ENCODE measurements at regions not wholly inside any gene's neighbourhood (a gene's known extent, or its start where the extent isn't known, plus 50 kb on each side); places are given as distances from the start of the nearest gene placed in this dataset.

- TF ChIP-seq, protein P1, sequence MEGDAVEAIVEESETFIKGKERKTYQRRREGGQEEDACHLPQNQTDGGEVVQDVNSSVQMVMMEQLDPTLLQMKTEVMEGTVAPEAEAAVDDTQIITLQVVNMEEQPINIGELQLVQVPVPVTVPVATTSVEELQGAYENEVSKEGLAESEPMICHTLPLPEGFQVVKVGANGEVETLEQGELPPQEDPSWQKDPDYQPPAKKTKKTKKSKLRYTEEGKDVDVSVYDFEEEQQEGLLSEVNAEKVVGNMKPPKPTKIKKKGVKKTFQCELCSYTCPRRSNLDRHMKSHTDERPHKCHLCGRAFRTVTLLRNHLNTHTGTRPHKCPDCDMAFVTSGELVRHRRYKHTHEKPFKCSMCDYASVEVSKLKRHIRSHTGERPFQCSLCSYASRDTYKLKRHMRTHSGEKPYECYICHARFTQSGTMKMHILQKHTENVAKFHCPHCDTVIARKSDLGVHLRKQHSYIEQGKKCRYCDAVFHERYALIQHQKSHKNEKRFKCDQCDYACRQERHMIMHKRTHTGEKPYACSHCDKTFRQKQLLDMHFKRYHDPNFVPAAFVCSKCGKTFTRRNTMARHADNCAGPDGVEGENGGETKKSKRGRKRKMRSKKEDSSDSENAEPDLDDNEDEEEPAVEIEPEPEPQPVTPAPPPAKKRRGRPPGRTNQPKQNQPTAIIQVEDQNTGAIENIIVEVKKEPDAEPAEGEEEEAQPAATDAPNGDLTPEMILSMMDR (IDR thresholded peaks at IDR 0.05 in 8 of 11, conservative IDR thresholded peaks at IDR 0.05 in 3 of 11), result no peak
- TF ChIP-seq POLR2A (IDR thresholded peaks at IDR 0.05) (no peak), POLR2AphosphoS5 (IDR thresholded peaks at IDR 0.05) (no peak)
Observed at GRCh38 chr11:97557399-97557798, 1167.6 kb downstream of the JRKL start.
